MM.1S (cell line): ENCODE measurements at regions not wholly inside any gene's neighbourhood (a gene's known extent, or its start where the extent isn't known, plus 50 kb on each side); places are given as distances from the start of the nearest gene placed in this dataset.

Source experiments
- EZH2 ChIP-seq: fragments of 300-600 bp; sonication (generic); optimal IDR thresholded peaks from 2 replicates; pipeline ENCODE3; 2017; ENCODE audit warnings: low read depth, mild to moderate bottlenecking, antibody characterized with exemption, low read length, mixed read lengths
- EZH2phosphoT487 ChIP-seq: fragments of 300-600 bp; sonication (generic); IDR thresholded peaks from 2 replicates; pipeline ENCODE4 v1.6.1; 2018; ENCODE audit warnings: antibody characterized with exemption, low read length
- TF ChIP-seq, protein P1 (sequence below): fragments of 300-600 bp; sonication (generic); IDR thresholded peaks from 2 replicates; pipeline ENCODE4 v1.5.1; 2016; ENCODE audit warnings: antibody characterized with exemption, low read length, mixed read lengths

DNA sequence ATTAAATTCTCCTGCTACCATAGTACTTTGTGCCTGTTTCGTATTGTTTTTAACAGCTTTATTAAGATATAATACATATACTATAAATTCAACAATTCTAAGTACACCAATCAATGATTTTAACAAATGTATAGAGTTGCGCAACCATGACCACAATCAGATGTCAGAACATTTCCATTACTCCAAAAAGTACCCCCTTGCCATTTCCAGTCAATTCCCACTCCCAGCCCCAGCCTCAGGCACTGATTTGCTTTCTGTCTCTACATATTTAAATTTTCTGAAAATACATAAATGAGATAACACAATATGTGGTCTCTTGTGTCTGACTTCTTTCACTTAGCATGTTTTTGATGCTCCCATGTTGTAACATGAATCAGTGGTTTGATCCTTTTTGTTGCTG lies 193.9 kb downstream of the FIGN start:
- TF ChIP-seq, protein P1, sequence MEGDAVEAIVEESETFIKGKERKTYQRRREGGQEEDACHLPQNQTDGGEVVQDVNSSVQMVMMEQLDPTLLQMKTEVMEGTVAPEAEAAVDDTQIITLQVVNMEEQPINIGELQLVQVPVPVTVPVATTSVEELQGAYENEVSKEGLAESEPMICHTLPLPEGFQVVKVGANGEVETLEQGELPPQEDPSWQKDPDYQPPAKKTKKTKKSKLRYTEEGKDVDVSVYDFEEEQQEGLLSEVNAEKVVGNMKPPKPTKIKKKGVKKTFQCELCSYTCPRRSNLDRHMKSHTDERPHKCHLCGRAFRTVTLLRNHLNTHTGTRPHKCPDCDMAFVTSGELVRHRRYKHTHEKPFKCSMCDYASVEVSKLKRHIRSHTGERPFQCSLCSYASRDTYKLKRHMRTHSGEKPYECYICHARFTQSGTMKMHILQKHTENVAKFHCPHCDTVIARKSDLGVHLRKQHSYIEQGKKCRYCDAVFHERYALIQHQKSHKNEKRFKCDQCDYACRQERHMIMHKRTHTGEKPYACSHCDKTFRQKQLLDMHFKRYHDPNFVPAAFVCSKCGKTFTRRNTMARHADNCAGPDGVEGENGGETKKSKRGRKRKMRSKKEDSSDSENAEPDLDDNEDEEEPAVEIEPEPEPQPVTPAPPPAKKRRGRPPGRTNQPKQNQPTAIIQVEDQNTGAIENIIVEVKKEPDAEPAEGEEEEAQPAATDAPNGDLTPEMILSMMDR: no peak
- TF ChIP-seq EZH2phosphoT487 (no peak), EZH2 (no peak)
